BLaER1 treated with 17β-estradiol and CSF1 and Interleukin-3, amounts not matched to agents 10 nM and 100 nM (cell line): ENCODE measurements at regions not wholly inside any gene's neighbourhood (a gene's known extent, or its start where the extent isn't known, plus 50 kb on each side); places are given as distances from the start of the nearest gene placed in this dataset.

Experiments used
- H3K27ac ChIP-seq, 11 experiments: shearing (Covaris generic); formaldehyde crosslinking; 2 replicates each; pipeline ENCODE4 v1.8.1; 2022
- H3K27me3 ChIP-seq, 11 experiments: shearing (Covaris generic); formaldehyde crosslinking; 2 replicates each; pipeline ENCODE4 v1.8.1; 2022
- H3K36me3 ChIP-seq, 11 experiments: shearing (Covaris generic); formaldehyde crosslinking; 2 replicates each; pipeline ENCODE4 v1.8.1; 2022
- H3K4me1 ChIP-seq, 10 experiments: shearing (Covaris generic); formaldehyde crosslinking; 2 replicates each; pipeline ENCODE4 v1.8.1; 2022
- H3K4me2 ChIP-seq, 11 experiments: shearing (Covaris generic); formaldehyde crosslinking; 2 replicates each; pipeline ENCODE4 v1.8.1; 2022
- H3K4me3 ChIP-seq, 10 experiments: shearing (Covaris generic); formaldehyde crosslinking; 2 replicates each; pipeline ENCODE4 v1.8.1; 2022
- H3K9ac ChIP-seq, 11 experiments: shearing (Covaris generic); formaldehyde crosslinking; 2 replicates each; pipeline ENCODE4 v1.8.1; 2022
- H3K9me3 ChIP-seq, 11 experiments: shearing (Covaris generic); formaldehyde crosslinking; replicated peaks in 1 of 11; 2 replicates each; pipeline ENCODE4 v1.8.1; 2022
- H4K20me1 ChIP-seq, 11 experiments: shearing (Covaris generic); formaldehyde crosslinking; 2 replicates each; pipeline ENCODE4 v1.8.1; 2022
- Cebpa-rat ChIP-seq, 11 experiments: shearing (Covaris generic); IDR thresholded peaks; 2 replicates each; pipeline ENCODE4 v1.8.1; 2022

GRCh38 chr3:156610154-156610553 is 55.2 kb upstream of the SSR3 start:
- H3K36me3 ChIP-seq: no peaks in the 10 kb centered on the region
- H3K27me3 ChIP-seq: no peaks in the 10 kb centered on the region
- H3K9me3 ChIP-seq: no peaks in the 10 kb centered on the region
- no peaks in the 10 kb centered on the region for H4K20me1 ChIP-seq
- no peak overlapping the region for H3K4me3 ChIP-seq
- no peak overlapping the region for H3K4me2 ChIP-seq
- TF ChIP-seq Cebpa-rat (IDR thresholded peaks at IDR 0.05): no peak
- peaks cover 0 to 6% (median 5%) of the 10 kb centered on the region in 10 experiments; a peak in 8 of 20 replicates for H3K4me1 ChIP-seq
- no peak overlapping the region for H3K27ac ChIP-seq
- H3K9ac ChIP-seq: no peak overlapping the region

DNA sequence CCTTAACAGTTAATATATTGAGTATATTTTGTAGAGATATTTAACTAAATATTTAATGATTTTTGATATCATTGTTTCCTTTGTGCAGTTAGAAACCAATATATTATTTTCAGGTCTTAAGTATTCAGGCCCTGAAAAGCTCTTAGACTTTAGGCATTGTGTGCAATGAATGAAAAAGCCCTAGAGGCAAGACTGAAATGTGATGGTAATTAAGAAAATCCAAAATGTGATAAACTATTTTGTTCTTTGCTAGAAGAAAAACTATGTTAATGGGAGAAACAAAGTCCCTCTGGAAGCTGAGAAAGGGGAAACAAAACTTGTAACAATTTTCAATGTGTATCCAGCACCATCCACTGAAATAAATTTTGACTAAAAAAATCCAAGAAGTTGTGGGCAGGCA is 54.6 kb upstream of the SSR3 start:
- Histone ChIP-seq H3K27ac (no peak overlapping the region), H3K9ac (no peak overlapping the region), H3K4me3 (no peak overlapping the region), H3K4me2 (no peak overlapping the region), H3K36me3 (no peaks in the 10 kb centered on the region), H3K9me3 (no peaks in the 10 kb centered on the region), H4K20me1 (no peaks in the 10 kb centered on the region), H3K4me1 (peaks cover 0 to 6% (median 5%) of the 10 kb centered on the region in 10 experiments; a peak in 8 of 20 replicates), H3K27me3 (no peaks in the 10 kb centered on the region)
- TF ChIP-seq Cebpa-rat (IDR thresholded peaks at IDR 0.05): no peak

DNA sequence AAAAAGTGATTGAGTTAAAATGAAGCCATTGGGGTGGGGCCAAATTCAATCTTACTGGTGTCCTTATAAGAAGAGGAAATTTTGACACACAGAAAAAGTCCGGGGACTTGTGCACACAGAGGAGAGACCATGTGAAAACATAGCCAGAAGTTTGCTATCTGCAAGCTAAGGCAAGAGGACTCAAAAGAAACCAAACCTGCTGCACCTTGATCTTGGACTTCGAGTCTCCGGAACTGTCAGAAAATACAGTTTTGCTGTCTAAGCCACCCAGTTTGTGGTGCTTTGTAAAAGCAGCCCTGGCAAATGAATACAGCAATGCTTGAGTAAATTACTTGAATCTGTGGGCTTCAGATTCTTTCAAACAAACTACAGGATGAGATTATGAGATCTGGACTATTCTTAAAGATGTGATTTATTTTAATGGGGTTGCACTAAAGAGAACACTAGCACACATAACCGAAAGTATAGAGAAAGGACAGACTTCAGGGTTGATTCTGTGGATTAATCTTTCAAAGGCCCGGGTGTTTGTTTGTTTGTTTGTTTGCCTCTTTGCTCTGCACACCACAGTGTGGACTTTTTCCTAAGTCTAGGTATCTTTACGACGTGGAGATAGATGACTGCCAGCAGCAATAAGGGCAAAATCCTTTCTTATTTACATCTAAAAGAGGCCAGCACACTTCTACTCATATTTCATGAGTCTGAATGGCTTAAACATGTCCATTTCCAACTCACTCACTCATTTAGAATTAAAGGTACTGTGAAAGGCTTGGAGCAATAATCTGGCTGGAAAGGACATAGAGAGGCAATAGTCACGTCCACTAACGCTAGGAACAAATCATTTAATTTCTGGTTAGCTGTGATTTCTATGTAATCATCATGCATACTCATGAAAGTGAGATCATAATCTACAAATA is 53.9 kb upstream of the SSR3 start:
- Histone ChIP-seq H3K4me3 (no peak overlapping the region), H3K9me3 (no peaks in the 10 kb centered on the region), H3K27ac (no peak overlapping the region), H3K4me2 (no peak overlapping the region), H3K27me3 (no peaks in the 10 kb centered on the region), H3K9ac (no peak overlapping the region), H3K4me1 (peaks cover 0 to 6% (median 5%) of the 10 kb centered on the region in 10 experiments; a peak in 8 of 20 replicates), H4K20me1 (no peaks in the 10 kb centered on the region), H3K36me3 (no peaks in the 10 kb centered on the region)
- no peak for TF ChIP-seq Cebpa-rat (IDR thresholded peaks at IDR 0.05)

DNA sequence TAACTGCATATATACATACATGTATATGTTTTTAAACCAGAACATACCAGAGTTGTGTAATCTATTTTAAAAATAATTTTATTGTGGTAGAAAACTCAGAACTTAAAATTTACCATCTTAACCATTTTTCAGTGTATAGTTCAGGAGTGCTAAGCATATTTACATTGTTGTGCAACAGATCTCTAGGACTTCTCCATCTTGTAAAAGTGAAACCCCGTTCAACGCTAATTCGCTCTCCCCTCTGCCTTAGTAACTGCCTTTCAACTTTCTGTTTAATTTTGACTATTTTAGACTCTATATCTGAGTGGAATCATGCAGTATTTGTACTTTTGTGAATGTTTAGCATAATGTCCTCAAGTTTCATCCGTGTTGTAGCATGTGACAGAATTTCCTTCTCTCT is 51.8 kb upstream of the SSR3 start:
- Histone ChIP-seq H4K20me1 (no peaks in the 10 kb centered on the region), H3K4me1 (peaks cover 0 to 6% (median 0%) of the 10 kb centered on the region in 10 experiments; a peak in 3 of 20 replicates), H3K36me3 (no peaks in the 10 kb centered on the region), H3K27me3 (no peaks in the 10 kb centered on the region), H3K9ac (no peak overlapping the region), H3K4me2 (no peak overlapping the region), H3K4me3 (no peak overlapping the region), H3K9me3 (no peaks in the 10 kb centered on the region), H3K27ac (no peak overlapping the region)
- TF ChIP-seq Cebpa-rat (IDR thresholded peaks at IDR 0.05): no peak

- no peaks in the 10 kb centered on the region for H4K20me1 ChIP-seq
- no peak overlapping the region for H3K9ac ChIP-seq
- peaks cover 0 to 6% (median 0%) of the 10 kb centered on the region in 10 experiments; a peak in 2 of 20 replicates for H3K4me1 ChIP-seq
- no peaks in the 10 kb centered on the region for H3K9me3 ChIP-seq
- no peaks in the 10 kb centered on the region for H3K27me3 ChIP-seq
- no peak overlapping the region for H3K4me2 ChIP-seq
- no peak for TF ChIP-seq Cebpa-rat (IDR thresholded peaks at IDR 0.05)
- no peak overlapping the region for H3K27ac ChIP-seq
- no peaks in the 10 kb centered on the region for H3K36me3 ChIP-seq
- no peak overlapping the region for H3K4me3 ChIP-seq
These were observed 51.0 kb upstream of the SSR3 start for GRCh38 chr3:156605686-156606605.

DNA sequence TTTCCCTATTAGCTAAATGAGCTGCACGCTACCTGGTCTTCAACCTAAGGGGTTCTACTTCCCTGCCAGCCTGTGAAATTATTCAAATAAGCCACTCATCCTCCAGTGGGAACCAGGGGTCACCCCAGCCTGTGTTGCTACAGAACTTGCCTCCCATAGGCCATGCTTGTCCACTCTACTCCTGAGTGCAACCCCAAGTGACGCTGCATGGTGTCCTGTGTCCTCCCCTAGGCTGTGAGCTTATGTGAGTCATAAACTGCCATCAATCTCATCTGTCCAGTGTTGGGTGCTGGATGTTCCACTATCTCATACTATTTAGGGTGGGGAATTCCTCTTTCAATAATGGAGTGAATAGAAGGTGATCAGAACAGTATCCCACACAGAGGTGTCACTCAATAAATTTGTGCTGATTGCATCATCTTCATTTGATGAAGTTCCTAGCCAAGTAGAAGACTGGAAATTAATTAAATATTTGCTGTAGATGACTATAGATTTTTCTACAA is 49.8 kb upstream of the SSR3 start:
- H3K9ac ChIP-seq: no peak overlapping the region
- no peak overlapping the region for H3K4me3 ChIP-seq
- H4K20me1 ChIP-seq: no peaks in the 10 kb centered on the region
- no peaks in the 10 kb centered on the region for H3K9me3 ChIP-seq
- H3K27me3 ChIP-seq: no peaks in the 10 kb centered on the region
- H3K36me3 ChIP-seq: no peaks in the 10 kb centered on the region
- no peak overlapping the region for H3K4me2 ChIP-seq
- no peak overlapping the region for H3K27ac ChIP-seq
- H3K4me1 ChIP-seq: no peaks in the 10 kb centered on the region
- TF ChIP-seq Cebpa-rat (IDR thresholded peaks at IDR 0.05): no peak
